Amniotic epithelial cell (primary cell): ENCODE measurements at regions not wholly inside any gene's neighbourhood (a gene's known extent, or its start where the extent isn't known, plus 50 kb on each side); places are given as distances from the start of the nearest gene placed in this dataset.
"Not testable (repeated sequence)": the region's sequence is repeated elsewhere in the genome, so short reads cannot be mapped to it uniquely, and the experiment has no call there.

Experiments used
- DNase-seq: peaks from one replicate; pipeline ENCODE4 v3.0.0-alpha.2; 2010; ENCODE audit warnings: low read depth

GRCh38 chr15:95175914-95176658, 944.7 kb downstream of the MCTP2 start:
- peak; percentile 97 for DNase-seq

GRCh38 chr15:95176794-95177577, 945.6 kb downstream of the MCTP2 start:
- no peak for DNase-seq

- no peak for DNase-seq
Measured at GRCh38 chr15:95180530-95180929, 949.2 kb downstream of the MCTP2 start.

- DNase-seq = no peak
Measured at GRCh38 chr15:95182091-95182490, 950.7 kb downstream of the MCTP2 start.

- DNase-seq = no peak
Measured at GRCh38 chr15:95192923-95193322, 961.6 kb downstream of the MCTP2 start.

- DNase-seq = no peak
Measured at GRCh38 chr15:95194746-95195145, 963.4 kb downstream of the MCTP2 start.

- no peak for DNase-seq
Measured at GRCh38 chr15:95196176-95196915, 965.0 kb downstream of the MCTP2 start.

GRCh38 chr15:95202569-95203349, 971.4 kb downstream of the MCTP2 start:
- no peak for DNase-seq

- DNase-seq = no peak
Measured at GRCh38 chr15:95205077-95205476, 973.7 kb downstream of the MCTP2 start.

- DNase-seq = not testable (repeated sequence)
Measured at GRCh38 chr15:95205830-95206229, 974.5 kb downstream of the MCTP2 start.

GRCh38 chr15:95208071-95208470, 976.7 kb downstream of the MCTP2 start:
- no peak for DNase-seq

- DNase-seq = peak; percentile 17
Measured at GRCh38 chr15:95208988-95209387, 977.6 kb downstream of the MCTP2 start.

GRCh38 chr15:95210436-95210981, 979.1 kb downstream of the MCTP2 start:
- no peak for DNase-seq

GRCh38 chr15:95215017-95215416, 983.7 kb downstream of the MCTP2 start:
- no peak for DNase-seq

- DNase-seq = no peak
Measured at GRCh38 chr15:95226835-95227234, 995.5 kb downstream of the MCTP2 start.

GRCh38 chr15:95227235-95227634, 995.9 kb downstream of the MCTP2 start:
- no peak for DNase-seq

- no peak for DNase-seq
Measured at GRCh38 chr15:95228856-95229555, 997.6 kb downstream of the MCTP2 start.

GRCh38 chr15:95235033-95235432, 1003.7 kb downstream of the MCTP2 start:
- no peak for DNase-seq

- peak; percentile 93 for DNase-seq
Measured at GRCh38 chr15:95247071-95247984, 1016.0 kb downstream of the MCTP2 start.

- DNase-seq = no peak
Measured at GRCh38 chr15:95249524-95249923, 1018.2 kb downstream of the MCTP2 start.
